WTC11 (cell line): ENCODE measurements at regions not wholly inside any gene's neighbourhood (a gene's known extent, or its start where the extent isn't known, plus 50 kb on each side); places are given as distances from the start of the nearest gene placed in this dataset.

Source experiments
- ATAC-seq: fragments of 200-7000 bp; cut with Tn5 transposase; 2 replicates; pipeline ENCODE4 v1.10.0; 2021; ENCODE audit warnings: mild to moderate bottlenecking, moderate library complexity
- CTCF ChIA-PET: fragments of 300-600 bp; sonication (Branson Sonifier 250); formaldehyde crosslinking; loops from one replicate; lab custom pipeline; 2021; ENCODE audit warnings: antibody characterized with exemption; lab: Charles Lee
- POLR2A ChIA-PET: fragments of 350-600 bp; sonication (Branson Sonifier 250); formaldehyde crosslinking; loops from one replicate; lab custom pipeline; 2021; ENCODE audit warnings: antibody characterized with exemption; lab: Charles Lee
- DNase-seq: peaks from one replicate; pipeline ENCODE4 v3.0.0; 2021; ENCODE audit warnings: low spot score
- H3K27ac Mint-ChIP-seq: 2 replicates; pipeline ENCODE4 v1.8.0; 2021; ENCODE audit warnings: mixed read lengths
- H3K27me3 Mint-ChIP-seq: 2 replicates; pipeline ENCODE4 v1.8.0; 2021; ENCODE audit warnings: low read depth, mild to moderate bottlenecking, moderate library complexity, mixed read lengths
- H3K36me3 Mint-ChIP-seq: 2 replicates; pipeline ENCODE4 v1.8.0; 2021; ENCODE audit warnings: mixed read lengths
- H3K4me1 Mint-ChIP-seq: 2 replicates; pipeline ENCODE4 v1.8.0; 2022; ENCODE audit warnings: mixed read lengths
- H3K4me3 Mint-ChIP-seq: 2 replicates; pipeline ENCODE4 v1.8.0; 2021; ENCODE audit warnings: mild to moderate bottlenecking, moderate library complexity, mixed read lengths
- H3K9me3 Mint-ChIP-seq: 2 replicates; pipeline ENCODE4 v1.8.0; 2021; ENCODE audit warnings: mixed read lengths
- ATF1 ChIP-seq: sonication (generic); formaldehyde crosslinking; IDR thresholded peaks from 2 replicates; pipeline ENCODE4 v1.8.1; 2023; ENCODE audit warnings: mild to moderate bottlenecking, moderate library complexity, missing genetic modification reagents
- CTCF ChIP-seq: fragments of 200-600 bp; IDR thresholded peaks from 2 replicates; pipeline ENCODE4 v1.8.0; 2022; ENCODE audit warnings: antibody characterized with exemption
- E2F1 ChIP-seq: sonication (generic); formaldehyde crosslinking; IDR thresholded peaks from 2 replicates; pipeline ENCODE4 v1.8.0; 2022; ENCODE audit warnings: mild to moderate bottlenecking, missing genetic modification reagents
- EMX1 ChIP-seq: fragments of 250-450 bp; sonication (Bioruptor Pico); IDR thresholded peaks from 2 replicates; pipeline ENCODE4 v1.8.0; 2021; ENCODE audit warnings: mild to moderate bottlenecking
- ETV6 ChIP-seq: sonication (generic); formaldehyde crosslinking; IDR thresholded peaks from 2 replicates; pipeline ENCODE4 v1.8.1; 2022; ENCODE audit warnings: mild to moderate bottlenecking, missing genetic modification reagents
- FOXJ3 ChIP-seq: sonication (generic); formaldehyde crosslinking; IDR thresholded peaks from 2 replicates; pipeline ENCODE4 v1.9.0; 2021; ENCODE audit warnings: missing genetic modification reagents, mild to moderate bottlenecking, borderline replicate concordance
- GRHL2 ChIP-seq: fragments of 250-450 bp; sonication (Bioruptor Pico); IDR thresholded peaks from 2 replicates; pipeline ENCODE4 v1.8.0; 2022; ENCODE audit warnings: mild to moderate bottlenecking, moderate library complexity; ENCODE audit not compliant: insufficient replicate concordance, severe bottlenecking
- JAZF1 ChIP-seq: fragments of 250-450 bp; sonication (Bioruptor Pico); IDR thresholded peaks from 2 replicates; pipeline ENCODE4 v1.9.0; 2021; ENCODE audit warnings: moderate library complexity, mild to moderate bottlenecking, inconsistent platforms
- JUN ChIP-seq: sonication (generic); formaldehyde crosslinking; IDR thresholded peaks from 2 replicates; pipeline ENCODE4 v1.8.0; 2023; ENCODE audit warnings: mild to moderate bottlenecking, missing genetic modification reagents
- KAT7 ChIP-seq: sonication (generic); formaldehyde crosslinking; IDR thresholded peaks from 2 replicates; pipeline ENCODE4 v1.8.1; 2023; ENCODE audit warnings: missing genetic modification reagents, mild to moderate bottlenecking, borderline replicate concordance
- MXD4 ChIP-seq: fragments of 250-450 bp; sonication (Bioruptor Pico); IDR thresholded peaks from 2 replicates; pipeline ENCODE4 v1.8.0; 2021; ENCODE audit warnings: mild to moderate bottlenecking, moderate library complexity, borderline replicate concordance
- MYBL2 ChIP-seq: sonication (generic); formaldehyde crosslinking; IDR thresholded peaks from 2 replicates; pipeline ENCODE4 v1.8.1; 2023; ENCODE audit warnings: mild to moderate bottlenecking, moderate library complexity, missing genetic modification reagents
- NR3C1 ChIP-seq: sonication (generic); formaldehyde crosslinking; conservative IDR thresholded peaks from 2 replicates; pipeline ENCODE4 v1.8.1; 2023; ENCODE audit warnings: low read depth, mild to moderate bottlenecking, missing genetic modification reagents
- OVOL2 ChIP-seq: fragments of 250-450 bp; sonication (Bioruptor Pico); IDR thresholded peaks from 2 replicates; pipeline ENCODE4 v1.9.0; 2021; ENCODE audit warnings: mild to moderate bottlenecking, borderline replicate concordance
- SOX15 ChIP-seq: fragments of 250-450 bp; sonication (Bioruptor Pico); IDR thresholded peaks from 2 replicates; pipeline ENCODE4 v1.9.0; 2021; ENCODE audit warnings: mild to moderate bottlenecking
- TEAD4 ChIP-seq: sonication (generic); formaldehyde crosslinking; IDR thresholded peaks from 2 replicates; pipeline ENCODE4 v1.8.0; 2022; ENCODE audit warnings: mild to moderate bottlenecking, missing genetic modification reagents
- ZBTB21 ChIP-seq: sonication (generic); formaldehyde crosslinking; IDR thresholded peaks from 2 replicates; pipeline ENCODE4 v1.8.1; 2023; ENCODE audit warnings: mild to moderate bottlenecking, missing genetic modification reagents, borderline replicate concordance
- ZNF219 ChIP-seq: sonication (generic); formaldehyde crosslinking; IDR thresholded peaks from 2 replicates; pipeline ENCODE4 v1.8.0; 2023; ENCODE audit warnings: missing genetic modification reagents, mild to moderate bottlenecking, borderline replicate concordance
- ZNF232 ChIP-seq: sonication (generic); formaldehyde crosslinking; IDR thresholded peaks from 2 replicates; pipeline ENCODE4 v1.8.0; 2022; ENCODE audit warnings: mild to moderate bottlenecking, missing genetic modification reagents
- ZNF317 ChIP-seq: sonication (generic); formaldehyde crosslinking; IDR thresholded peaks from 2 replicates; pipeline ENCODE4 v1.8.1; 2023; ENCODE audit warnings: low read depth, mild to moderate bottlenecking, moderate library complexity, missing genetic modification reagents, borderline replicate concordance
- ZNF416 ChIP-seq: fragments of 250-450 bp; sonication (Bioruptor Pico); IDR thresholded peaks from 2 replicates; pipeline ENCODE4 v1.9.0; 2021; ENCODE audit warnings: mild to moderate bottlenecking, inconsistent platforms
- TF ChIP-seq, protein P1 (sequence below): sonication (generic); formaldehyde crosslinking; IDR thresholded peaks from 2 replicates; pipeline ENCODE4 v1.8.1; 2022; ENCODE audit warnings: low read depth, mild to moderate bottlenecking, moderate library complexity, missing genetic modification reagents, borderline replicate concordance
- TF ChIP-seq, protein P2 (sequence below): sonication (generic); formaldehyde crosslinking; IDR thresholded peaks from 2 replicates; pipeline ENCODE4 v1.8.1; 2023; ENCODE audit warnings: mild to moderate bottlenecking, missing genetic modification reagents, moderate library complexity
- TF ChIP-seq, protein P3 (sequence below): sonication (generic); formaldehyde crosslinking; IDR thresholded peaks from 2 replicates; pipeline ENCODE4 v1.8.1; 2022; ENCODE audit warnings: missing genetic modification reagents, borderline replicate concordance
- TF ChIP-seq, protein P4 (sequence below): sonication (generic); formaldehyde crosslinking; IDR thresholded peaks from 2 replicates; pipeline ENCODE4 v1.8.0; 2023; ENCODE audit warnings: missing genetic modification reagents, mild to moderate bottlenecking, borderline replicate concordance
- TF ChIP-seq, protein P5 (sequence below): fragments of 250-450 bp; sonication (Bioruptor Pico); IDR thresholded peaks from 2 replicates; pipeline ENCODE4 v1.9.0; 2021; ENCODE audit warnings: mild to moderate bottlenecking

DNA sequence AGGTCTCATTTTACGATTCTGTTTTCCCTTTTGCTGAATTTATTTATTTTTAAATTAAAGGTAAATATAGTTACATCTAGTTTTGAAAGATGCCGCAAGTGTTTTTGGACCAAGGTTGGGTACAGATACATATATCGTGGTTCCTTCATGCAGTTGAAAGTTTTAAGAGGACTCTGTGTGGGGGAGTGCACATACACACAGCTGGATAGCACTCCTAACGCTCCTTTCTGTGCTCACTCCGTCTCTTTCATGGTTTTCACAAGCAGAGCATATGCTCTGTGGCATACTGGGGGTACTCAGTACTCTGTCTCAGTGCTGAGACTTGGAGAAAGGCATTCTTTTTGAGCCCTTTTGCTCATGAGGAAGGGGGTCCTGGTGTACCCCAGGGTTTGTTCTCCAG is 307.5 kb downstream of the DOCK8 start:
- no peak for ATAC-seq
- DNase-seq = no peak
- ChIA-PET POLR2A (no interaction called here), CTCF (no interaction called here)
- no peak for TF ChIP-seq NR3C1 (CRISPR knock-in tag)
- TF ChIP-seq, protein P1, sequence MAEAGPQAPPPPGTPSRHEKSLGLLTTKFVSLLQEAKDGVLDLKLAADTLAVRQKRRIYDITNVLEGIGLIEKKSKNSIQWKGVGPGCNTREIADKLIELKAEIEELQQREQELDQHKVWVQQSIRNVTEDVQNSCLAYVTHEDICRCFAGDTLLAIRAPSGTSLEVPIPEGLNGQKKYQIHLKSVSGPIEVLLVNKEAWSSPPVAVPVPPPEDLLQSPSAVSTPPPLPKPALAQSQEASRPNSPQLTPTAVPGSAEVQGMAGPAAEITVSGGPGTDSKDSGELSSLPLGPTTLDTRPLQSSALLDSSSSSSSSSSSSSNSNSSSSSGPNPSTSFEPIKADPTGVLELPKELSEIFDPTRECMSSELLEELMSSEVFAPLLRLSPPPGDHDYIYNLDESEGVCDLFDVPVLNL (CRISPR knock-in tag) = no peak
- TF ChIP-seq E2F1 (CRISPR knock-in tag) = no peak
- TF ChIP-seq JAZF1 (CRISPR knock-in tag) = no peak
- TF ChIP-seq, protein P2, sequence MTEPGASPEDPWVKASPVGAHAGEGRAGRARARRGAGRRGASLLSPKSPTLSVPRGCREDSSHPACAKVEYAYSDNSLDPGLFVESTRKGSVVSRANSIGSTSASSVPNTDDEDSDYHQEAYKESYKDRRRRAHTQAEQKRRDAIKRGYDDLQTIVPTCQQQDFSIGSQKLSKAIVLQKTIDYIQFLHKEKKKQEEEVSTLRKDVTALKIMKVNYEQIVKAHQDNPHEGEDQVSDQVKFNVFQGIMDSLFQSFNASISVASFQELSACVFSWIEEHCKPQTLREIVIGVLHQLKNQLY (CRISPR knock-in tag) = no peak
- TF ChIP-seq EMX1 = no peak
- TF ChIP-seq ZNF219 (CRISPR knock-in tag) = no peak
- TF ChIP-seq OVOL2 (CRISPR knock-in tag) = no peak
- no peak for TF ChIP-seq MYBL2 (CRISPR knock-in tag)
- TF ChIP-seq, protein P3, sequence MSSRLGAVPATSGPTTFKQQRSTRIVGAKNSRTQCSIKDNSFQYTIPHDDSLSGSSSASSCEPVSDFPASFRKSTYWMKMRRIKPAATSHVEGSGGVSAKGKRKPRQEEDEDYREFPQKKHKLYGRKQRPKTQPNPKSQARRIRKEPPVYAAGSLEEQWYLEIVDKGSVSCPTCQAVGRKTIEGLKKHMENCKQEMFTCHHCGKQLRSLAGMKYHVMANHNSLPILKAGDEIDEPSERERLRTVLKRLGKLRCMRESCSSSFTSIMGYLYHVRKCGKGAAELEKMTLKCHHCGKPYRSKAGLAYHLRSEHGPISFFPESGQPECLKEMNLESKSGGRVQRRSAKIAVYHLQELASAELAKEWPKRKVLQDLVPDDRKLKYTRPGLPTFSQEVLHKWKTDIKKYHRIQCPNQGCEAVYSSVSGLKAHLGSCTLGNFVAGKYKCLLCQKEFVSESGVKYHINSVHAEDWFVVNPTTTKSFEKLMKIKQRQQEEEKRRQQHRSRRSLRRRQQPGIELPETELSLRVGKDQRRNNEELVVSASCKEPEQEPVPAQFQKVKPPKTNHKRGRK (CRISPR knock-in tag) = no peak
- TF ChIP-seq ZNF416 (CRISPR knock-in tag) = no peak
- TF ChIP-seq, protein P4, sequence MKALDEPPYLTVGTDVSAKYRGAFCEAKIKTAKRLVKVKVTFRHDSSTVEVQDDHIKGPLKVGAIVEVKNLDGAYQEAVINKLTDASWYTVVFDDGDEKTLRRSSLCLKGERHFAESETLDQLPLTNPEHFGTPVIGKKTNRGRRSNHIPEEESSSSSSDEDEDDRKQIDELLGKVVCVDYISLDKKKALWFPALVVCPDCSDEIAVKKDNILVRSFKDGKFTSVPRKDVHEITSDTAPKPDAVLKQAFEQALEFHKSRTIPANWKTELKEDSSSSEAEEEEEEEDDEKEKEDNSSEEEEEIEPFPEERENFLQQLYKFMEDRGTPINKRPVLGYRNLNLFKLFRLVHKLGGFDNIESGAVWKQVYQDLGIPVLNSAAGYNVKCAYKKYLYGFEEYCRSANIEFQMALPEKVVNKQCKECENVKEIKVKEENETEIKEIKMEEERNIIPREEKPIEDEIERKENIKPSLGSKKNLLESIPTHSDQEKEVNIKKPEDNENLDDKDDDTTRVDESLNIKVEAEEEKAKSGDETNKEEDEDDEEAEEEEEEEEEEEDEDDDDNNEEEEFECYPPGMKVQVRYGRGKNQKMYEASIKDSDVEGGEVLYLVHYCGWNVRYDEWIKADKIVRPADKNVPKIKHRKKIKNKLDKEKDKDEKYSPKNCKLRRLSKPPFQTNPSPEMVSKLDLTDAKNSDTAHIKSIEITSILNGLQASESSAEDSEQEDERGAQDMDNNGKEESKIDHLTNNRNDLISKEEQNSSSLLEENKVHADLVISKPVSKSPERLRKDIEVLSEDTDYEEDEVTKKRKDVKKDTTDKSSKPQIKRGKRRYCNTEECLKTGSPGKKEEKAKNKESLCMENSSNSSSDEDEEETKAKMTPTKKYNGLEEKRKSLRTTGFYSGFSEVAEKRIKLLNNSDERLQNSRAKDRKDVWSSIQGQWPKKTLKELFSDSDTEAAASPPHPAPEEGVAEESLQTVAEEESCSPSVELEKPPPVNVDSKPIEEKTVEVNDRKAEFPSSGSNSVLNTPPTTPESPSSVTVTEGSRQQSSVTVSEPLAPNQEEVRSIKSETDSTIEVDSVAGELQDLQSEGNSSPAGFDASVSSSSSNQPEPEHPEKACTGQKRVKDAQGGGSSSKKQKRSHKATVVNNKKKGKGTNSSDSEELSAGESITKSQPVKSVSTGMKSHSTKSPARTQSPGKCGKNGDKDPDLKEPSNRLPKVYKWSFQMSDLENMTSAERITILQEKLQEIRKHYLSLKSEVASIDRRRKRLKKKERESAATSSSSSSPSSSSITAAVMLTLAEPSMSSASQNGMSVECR (CRISPR knock-in tag) = no peak
- no peak for TF ChIP-seq FOXJ3 (CRISPR knock-in tag)
- Mint-ChIP-seq H3K9me3 (no peaks in the 10 kb centered on the region), H3K27me3 (no peaks in the 10 kb centered on the region), H3K27ac (no peak overlapping the region), H3K36me3 (peaks cover 5% of the 10 kb centered on the region; the same call in 1 of the 2 replicates), H3K4me3 (no peak overlapping the region), H3K4me1 (peaks cover 12% of the 10 kb centered on the region)

DNA sequence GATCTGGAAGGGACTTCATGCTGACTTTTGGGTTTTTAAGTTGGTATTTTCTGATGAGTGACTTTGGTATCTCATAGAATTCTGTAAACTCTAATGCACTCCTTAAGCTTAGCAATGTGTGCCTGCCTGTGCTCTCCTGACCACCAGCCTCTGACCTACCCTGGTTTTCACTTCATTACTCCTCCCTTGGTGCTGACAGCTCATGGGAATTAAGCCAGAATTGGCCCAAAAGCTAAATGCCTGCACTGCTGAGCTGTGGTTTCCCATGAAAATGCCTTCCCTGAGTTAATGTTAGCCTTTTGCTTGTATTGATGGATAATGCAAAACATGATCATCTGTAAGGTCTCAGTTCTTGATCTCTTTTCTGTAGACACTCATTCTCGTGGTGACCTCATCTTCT is 308.0 kb downstream of the DOCK8 start:
- POLR2A ChIA-PET = no interaction called here
- peaks cover 5% of the 10 kb centered on the region; the same call in 1 of the 2 replicates for H3K36me3 Mint-ChIP-seq
- ATAC-seq (no peak), DNase-seq (no peak)
- CTCF ChIA-PET = no interaction called here
- H3K9me3 Mint-ChIP-seq = no peaks in the 10 kb centered on the region
- no peaks in the 10 kb centered on the region for H3K27me3 Mint-ChIP-seq
- no peak overlapping the region for H3K27ac Mint-ChIP-seq
- no peak overlapping the region for H3K4me3 Mint-ChIP-seq
- H3K4me1 Mint-ChIP-seq = peaks cover 12% of the 10 kb centered on the region
- TF ChIP-seq KAT7 (CRISPR knock-in tag) (no peak), ATF1 (CRISPR knock-in tag) (no peak), ZNF232 (no peak), ETV6 (CRISPR knock-in tag) (no peak), JAZF1 (CRISPR knock-in tag) (no peak), ZBTB21 (CRISPR knock-in tag) (no peak), MXD4 (CRISPR knock-in tag) (no peak), ZNF317 (CRISPR knock-in tag) (no peak), GRHL2 (CRISPR knock-in tag) (no peak), CTCF (no peak), TEAD4 (no peak), SOX15 (no peak), JUN (no peak)
- TF ChIP-seq, protein P5, sequence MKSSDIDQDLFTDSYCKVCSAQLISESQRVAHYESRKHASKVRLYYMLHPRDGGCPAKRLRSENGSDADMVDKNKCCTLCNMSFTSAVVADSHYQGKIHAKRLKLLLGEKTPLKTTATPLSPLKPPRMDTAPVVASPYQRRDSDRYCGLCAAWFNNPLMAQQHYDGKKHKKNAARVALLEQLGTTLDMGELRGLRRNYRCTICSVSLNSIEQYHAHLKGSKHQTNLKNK (CRISPR knock-in tag) = no peak
